Stimulated activated CD8-positive, alpha-beta memory T cell treated with anti-CD3 and anti-CD28 coated beads, Interleukin-12 subunit alpha, Interleukin-12 subunit beta, amount 100 ng/mL, for 1 hour (primary cell): ENCODE measurements at regions not wholly inside any gene's neighbourhood (a gene's known extent, or its start where the extent isn't known, plus 50 kb on each side); places are given as distances from the start of the nearest gene placed in this dataset.

ENCODE experiments used
- DNase-seq: peaks from one replicate; pipeline ENCODE4 v3.0.0-alpha.2; 2020; ENCODE audit warnings: low read depth

DNA sequence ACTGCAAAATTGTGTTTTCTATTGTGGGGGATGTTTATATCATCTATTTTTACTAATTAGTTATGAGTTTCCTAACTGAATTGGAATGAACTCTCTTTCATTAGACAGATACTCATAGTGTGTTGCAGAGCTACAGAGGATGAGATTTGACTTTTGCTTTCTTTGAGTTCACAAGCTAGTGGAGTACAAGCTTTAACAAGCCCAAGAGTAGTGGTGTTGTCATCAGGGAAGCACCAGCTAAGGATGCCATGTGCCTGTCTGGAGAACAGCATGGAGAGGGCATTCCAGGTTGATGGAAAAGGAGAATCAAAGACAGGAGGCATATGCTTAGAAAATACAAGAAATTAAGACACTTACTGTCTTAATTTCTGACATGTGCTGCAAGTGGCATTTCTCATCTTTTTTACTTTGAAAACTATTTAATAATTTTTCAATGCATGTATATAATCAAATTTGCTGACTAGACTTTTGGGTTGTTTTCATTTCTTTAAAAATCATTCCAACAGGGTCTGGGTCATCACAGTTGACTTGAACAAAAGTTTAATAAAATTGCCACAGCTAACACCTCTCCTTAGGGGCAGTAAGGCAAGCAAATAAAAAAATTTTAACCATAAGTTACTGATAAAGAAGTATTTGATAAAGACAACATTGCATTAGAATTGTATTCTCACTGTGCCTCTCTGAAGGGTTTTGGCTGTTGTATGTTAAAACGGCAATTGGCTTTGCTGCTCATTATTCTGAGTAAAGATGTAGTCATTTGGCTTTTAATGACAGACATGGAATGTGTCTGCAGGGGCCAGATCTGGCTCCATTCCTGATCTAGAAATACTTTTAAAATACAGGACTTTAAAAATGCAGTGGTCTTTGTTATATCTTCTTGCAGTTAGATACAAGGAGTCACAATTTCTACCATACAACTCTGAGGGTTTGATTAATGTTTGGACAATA, 323.7 kb upstream of the CDH11 start:
- DNase-seq = no peak

DNA sequence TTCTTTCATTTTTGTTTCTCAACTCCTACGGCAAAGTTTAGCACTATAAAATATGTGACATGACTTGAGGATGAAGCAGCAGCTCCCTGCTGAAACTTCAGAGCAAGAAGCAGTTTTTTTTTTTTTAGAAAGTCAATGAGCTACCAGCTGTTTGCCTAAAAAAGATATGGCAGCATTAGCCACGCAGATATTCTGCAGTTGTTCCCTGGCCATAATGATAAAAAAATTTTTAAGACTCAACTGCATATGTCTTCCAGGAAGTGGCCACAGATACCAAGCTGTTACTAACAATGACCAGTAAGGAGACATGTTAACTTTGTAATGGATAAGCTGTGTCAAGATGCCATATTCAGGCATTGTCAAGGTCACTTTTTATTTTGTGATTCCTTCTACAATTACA, 319.6 kb upstream of the CDH11 start:
- no peak for DNase-seq

DNA sequence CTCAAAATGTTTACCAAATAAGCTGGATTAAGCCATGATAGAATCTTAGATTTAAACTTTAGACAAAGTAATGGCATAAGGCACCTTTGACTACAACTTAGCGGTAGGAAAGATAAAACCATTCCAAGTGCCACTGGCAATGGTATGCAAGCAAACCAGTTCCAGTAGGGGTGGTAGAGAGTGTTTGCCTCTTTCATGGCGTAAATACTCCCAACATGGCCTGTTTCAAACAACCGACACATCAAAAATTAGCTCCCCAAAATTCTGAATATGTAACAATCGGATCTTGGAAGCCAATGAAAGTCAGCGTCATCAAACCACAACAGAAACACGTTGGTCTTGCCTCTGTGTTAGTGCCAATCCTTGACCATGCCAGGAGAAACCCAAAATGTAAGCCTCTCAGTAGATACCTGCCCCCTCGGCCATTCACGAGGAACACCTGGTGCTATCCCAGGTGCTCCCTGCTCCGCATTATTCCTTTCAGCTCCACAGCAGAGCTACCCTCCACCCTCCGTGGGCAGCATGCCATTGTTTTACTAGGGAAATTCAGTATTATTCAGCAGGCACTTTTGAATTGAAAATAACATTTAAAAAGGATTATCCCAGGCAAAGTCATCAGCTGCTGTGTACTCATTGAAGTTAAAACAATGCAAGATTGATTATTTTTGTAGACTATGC, 307.8 kb upstream of the CDH11 start:
- DNase-seq = no peak

DNA sequence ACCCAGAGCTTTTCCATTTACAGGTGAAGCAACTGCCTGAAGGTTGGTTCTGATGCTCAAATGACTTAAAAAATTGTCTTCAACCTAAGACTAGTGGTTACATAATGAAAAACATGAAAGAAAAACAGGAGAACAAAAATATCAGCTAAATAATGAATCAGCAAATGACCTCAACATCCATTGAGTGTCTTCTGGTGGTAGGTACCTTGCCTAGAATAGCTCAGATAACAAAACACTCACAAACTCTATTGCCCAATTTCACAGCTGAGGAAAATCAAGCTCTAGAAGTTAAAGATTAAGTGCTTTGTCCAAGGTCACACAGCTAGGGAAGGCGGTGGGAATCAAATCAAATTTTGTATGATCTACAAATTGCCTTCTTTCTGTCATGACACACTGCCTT, 304.6 kb upstream of the CDH11 start:
- no peak for DNase-seq

DNA sequence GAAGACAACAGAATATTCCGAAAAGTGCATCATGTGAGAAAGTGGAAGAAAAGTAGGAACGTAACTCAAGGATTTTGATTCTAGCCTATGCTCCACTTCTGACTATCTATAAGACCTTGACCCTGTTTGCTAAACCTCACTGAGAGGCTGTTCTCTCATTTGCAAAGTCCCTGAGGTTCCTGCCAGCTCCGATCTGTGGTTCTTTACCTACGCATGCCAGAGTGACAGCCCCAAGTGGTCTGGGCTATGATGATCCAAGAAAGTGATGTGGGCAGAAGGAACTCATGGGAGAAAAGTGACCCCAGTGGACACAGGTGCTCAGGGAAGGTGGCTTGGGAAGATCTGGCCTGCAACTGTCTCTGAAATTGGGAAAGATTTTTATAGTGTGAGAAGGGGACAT, 301.1 kb upstream of the CDH11 start:
- DNase-seq = no peak

DNA sequence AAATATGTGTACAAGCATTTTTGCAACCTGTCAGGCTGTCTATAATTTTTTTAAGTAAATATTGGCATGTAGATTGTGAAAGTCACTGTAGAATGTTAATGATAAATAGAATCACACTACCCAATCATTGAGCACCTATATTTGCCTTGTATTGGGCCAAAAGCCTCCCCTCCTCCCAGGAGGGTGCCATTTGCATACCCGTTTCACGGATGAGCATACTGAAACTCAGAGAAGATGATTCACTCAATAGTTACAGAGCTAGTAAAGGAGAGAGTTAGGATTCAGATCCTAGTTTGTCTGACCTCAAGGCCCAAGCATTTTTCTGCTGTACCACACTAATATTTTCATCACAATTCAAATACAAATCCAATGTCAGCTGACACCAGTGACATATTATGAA, 299.7 kb upstream of the CDH11 start:
- no peak for DNase-seq

DNA sequence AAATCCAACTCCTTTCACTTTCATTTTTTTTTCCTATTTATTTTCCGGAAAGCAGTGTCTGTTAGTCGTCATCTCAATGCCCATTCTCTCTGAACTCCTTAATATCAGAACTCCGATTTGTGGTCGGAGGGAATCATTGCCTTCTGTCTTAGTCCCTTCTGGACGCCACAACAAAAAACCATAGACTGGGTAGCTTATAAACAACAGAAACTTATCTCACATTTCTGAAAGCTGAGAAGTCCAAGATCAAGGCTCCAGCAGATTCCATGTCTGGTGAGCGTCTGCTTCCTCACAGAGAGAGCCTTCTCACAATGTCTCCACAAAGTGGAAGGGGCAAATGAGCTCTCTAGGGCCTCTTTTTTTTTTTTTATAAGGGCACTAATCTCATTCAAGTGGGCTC, 296.6 kb upstream of the CDH11 start:
- DNase-seq = no peak

DNA sequence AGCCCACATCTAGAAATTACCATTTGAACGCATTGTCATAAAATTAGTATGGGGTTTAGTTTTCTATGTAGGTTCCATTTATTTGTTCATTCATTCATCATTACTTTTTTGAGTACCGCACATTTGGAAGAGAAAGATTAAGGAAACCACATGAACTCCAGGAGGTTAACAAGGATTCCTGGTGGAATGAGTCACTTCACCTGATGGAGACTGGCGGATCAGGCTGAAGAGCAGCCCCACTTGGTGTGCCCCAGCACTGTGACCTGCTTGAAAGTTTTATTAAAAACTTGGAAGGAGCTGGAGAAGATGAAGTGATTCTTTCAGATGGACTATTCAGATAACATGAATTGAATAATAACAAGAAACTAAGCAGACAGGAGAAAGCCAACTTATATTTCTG, 293.6 kb upstream of the CDH11 start:
- DNase-seq = no peak

DNA sequence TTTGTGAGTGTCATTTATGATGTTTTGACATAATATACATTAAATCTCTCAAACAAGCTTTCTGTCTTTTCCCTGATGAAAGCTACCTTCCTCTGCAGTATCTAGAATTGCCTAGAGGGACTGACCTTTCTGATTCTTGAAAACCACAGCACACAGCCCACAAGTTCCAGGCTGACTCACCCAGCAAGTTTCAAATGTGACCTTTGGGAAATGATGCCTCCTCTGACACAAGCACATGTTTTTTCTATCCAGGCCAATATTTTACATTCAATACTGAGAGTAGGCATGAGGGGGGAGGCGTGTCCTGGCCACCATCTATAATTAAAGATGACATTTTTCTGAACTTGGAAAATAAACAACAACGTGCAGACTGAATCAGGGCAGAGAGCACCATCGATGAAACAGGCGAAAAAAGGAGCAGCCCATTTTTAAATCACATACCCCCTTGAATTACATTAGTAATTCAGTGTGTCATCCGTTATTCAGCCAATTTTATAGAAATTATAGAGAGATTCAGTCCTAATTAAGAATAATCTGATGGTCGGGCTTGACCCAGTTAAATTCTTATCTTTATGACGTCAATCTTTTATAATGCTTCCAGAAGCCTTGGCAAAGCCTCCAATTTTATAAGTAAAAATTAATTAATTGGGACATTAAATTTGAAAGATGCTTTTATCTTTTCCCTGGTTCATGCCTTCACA, 292.6 kb upstream of the CDH11 start:
- DNase-seq = no peak

DNA sequence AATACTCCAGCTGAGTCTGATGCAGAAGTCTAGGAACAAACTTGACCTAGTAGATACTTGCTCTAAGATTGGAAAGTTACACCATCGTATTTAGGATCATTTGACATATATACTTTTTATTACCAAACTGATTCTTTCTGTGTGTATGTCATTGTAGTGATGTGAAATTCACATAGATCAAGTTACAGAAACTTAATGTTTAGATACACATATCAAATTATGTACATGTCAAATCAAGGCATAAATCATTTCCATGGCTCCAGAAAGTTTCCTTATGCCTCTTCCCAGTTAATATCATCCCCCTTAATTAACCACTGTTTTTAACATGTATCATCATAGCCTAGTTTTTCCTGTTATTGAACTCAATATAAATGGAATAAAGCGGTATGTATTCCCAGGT, 292.0 kb upstream of the CDH11 start:
- no peak for DNase-seq

DNA sequence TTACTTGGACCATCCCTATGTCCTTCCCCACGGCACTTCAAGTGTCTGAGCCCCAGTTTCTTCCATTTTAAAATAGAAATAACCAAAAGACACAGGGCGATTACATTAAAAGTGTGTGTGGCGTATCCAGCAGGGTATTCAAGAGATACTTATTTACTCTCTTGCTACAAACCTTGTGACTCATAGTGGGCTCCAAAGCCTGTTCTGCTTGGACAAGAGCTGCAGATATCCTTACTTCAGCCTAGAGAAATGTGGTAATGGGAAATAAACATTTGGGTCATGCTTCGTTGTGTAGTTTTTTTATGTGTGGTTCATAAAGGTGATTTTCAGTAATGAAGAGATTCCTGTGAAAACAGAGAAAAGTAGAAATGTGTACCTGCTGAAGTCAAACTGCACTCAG, 288.9 kb upstream of the CDH11 start:
- no peak for DNase-seq

DNA sequence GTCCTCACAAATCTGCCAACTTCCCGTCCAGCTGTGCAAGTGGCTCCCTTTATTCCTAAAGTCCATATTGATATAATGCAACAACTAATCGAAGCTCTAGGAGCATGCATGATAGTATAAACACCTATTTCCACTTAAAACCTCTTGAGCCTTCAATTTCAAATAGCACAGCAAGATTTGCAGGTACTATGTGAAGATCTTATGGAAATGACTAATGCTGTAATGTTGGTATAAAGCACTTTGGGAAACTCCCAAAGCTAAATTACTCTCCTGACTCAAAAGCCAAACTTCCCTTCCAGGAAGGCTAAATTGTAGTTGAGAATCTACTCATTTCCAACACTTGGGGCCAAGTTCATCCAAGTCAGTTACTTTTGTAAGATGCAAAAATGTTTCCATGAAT, 287.6 kb upstream of the CDH11 start:
- no peak for DNase-seq

DNA sequence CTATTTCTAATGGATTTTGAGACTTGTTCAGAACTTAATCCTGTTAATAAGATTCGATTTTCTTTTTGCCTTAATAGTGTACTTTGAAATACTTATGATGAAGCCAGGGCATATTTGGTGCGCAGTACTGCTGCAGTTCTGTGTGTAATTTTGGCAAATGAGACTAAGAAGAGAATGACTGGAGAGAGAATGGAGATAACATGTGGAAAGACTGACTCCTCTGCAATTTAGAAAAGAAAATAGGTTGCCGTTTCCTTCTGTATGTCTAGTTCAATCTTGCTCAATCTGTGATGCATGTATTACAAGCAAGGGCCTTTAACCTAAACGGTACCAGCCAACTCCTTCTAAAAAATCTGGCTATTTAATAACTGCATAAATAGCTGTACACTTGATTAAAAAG, 285.1 kb upstream of the CDH11 start:
- DNase-seq = no peak

DNA sequence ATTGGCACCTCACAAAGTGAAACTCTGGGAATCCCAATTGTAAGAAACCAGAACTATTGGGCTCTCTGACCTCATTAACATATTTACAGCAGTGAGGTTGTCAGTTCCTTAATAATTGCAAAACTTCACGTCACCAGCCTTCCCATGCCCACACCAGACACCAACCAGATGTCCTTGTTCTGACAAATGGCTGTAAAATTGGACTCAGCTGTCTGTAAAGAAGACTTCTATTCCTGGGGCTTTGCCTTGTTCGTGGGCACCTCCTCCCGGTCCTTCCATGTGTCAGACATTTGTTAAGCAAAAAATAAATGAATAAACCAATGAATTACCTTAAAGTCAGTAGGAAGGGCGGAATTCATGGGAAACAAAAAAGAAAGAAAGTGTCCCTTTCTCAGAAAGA, 284.3 kb upstream of the CDH11 start:
- no peak for DNase-seq

DNA sequence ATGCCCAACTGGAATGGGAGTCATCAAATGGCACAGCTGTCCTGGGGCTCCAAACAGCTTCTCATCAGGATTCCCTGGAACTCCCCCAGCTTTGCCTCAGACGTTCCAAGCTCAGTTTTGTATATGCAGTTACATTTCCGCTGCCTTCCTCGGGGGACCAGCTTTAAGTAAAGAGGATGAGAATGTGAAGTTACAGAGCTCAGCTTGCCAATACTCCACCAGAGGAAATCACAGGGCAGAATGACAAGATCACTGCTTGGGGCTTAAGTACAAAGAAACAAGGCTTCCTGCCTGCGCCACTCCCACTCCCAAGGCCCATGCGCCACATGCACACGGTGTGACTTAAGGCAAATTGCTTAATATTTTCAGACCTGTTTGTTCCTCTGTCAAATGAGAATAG, 272.4 kb upstream of the CDH11 start:
- no peak for DNase-seq

DNA sequence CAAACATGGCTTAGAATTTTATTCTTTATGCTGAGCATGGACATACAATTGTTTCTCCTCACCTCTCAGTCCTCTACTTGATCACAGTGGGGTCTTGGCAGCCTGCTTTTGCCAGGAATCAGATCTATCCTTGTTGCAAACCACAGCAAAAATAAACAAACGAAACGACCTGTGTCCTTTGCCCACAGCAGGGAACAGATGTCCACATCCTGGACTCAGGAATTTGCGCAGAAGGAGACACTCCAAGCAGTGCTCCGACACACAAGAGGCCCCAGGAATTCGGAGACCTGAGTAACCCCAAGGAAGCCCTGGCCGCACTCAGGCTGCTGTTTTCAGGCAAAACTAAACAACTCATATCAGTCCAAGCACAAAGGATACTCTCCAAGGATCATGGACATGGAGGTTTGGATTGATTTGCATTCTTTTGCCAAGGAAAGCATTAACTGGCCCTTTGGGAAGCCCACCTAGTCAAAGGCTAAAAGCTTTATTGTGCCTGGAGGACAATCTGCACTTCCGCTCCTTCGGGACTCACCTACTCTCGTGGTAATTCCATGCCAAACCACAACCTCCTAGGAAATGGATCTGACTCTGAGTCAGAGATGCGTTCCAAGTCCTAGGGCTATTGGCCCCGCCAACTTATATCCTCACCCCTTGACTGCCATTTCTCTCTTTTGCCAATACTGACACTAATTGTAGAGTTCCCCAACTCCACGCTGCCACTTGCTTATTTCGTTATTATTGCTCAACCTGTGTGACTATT, 271.1 kb upstream of the CDH11 start:
- DNase-seq = no peak

DNA sequence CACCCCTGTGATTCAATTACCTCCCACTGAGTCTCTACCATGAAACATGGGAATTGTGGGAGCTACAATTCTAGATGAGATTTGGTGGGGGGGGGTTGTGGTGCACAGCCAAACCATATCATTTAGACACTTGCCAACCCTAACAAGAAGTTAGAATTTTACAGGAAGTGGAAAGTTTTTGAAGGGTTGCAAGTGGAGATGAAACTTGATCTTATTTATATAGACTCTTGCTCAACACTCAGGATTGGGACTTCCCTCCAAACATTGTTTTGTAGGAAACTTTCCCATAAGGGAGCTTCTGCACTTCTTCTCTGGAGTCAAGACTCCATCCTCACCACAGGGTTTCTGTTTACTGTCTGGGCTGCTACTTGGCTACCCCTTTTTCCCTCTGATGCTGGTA, 266.7 kb upstream of the CDH11 start:
- no peak for DNase-seq

DNA sequence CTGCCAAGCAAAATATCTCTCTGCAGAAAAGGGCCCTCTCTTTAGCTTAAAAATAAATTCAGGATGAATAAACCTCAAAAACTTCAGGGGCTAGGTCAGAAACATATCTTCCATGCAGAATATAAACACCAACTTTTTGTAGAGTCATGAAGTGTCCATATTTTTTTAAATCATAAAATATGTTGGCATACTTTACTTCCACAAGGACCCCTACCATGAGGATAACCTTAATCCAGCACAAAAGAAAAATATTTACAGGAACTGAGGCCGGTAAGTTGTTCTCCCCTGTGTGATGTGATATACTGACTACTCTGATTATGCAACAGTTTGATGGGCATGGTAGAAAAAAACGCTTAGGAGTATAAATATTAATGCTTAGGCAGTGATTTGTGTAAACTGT, 264.8 kb upstream of the CDH11 start:
- DNase-seq = no peak

DNA sequence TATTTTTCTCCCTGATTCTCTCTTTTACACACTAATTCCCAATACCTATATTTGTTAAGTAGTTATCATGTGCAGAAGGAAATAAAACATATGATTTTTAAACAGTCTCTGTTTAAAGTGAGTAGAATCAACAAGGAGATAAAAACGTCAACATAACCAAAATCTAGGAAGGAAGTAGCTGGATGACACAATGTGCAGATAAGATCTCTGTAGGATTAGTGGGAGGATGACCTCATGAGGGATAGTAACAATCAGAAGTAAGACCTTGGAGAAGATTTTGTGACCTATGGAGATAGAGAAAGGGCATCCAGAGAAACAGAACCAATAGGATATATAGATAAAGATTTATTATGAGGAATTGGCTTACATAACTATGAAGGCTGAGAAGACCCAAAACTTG, 262.6 kb upstream of the CDH11 start:
- DNase-seq = no peak

DNA sequence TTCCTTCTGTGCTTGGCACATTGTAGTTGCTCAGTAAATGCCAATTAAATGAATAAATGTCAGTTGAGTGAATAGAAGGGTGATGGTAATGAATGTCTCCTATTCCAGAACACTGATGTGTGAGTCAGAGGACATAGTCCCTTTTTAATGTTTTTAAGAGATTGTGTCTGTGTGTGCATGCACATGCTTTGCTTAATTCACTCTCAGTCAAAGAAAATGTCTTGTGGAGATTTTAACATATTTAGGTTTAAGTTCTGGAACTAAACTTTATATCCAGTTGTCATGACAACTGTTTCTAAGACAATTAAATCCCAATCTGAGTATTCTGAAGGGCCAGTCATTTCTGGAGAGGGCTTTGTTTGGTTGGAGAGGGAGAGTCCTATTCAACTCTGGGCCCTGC, 255.3 kb upstream of the CDH11 start:
- DNase-seq = no peak

DNA sequence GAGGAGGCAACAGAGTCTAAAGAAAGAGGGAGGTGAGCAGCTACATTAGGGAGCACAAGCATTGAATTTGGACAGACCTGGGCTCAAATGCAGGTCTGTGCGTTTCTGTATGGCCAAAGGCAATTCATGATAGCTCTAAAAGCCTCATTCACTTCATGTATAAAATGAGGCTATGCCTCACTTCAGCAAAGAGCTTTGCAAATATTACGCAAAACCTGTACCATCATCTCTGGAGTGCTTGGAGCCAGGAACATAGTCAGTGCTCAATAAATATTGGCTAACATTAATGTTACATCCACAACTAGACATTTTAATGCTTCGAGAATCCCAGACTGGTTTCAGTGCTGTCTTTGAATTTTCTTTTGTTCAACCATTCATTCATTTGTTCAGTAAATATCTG, 254.7 kb upstream of the CDH11 start:
- DNase-seq = no peak

DNA sequence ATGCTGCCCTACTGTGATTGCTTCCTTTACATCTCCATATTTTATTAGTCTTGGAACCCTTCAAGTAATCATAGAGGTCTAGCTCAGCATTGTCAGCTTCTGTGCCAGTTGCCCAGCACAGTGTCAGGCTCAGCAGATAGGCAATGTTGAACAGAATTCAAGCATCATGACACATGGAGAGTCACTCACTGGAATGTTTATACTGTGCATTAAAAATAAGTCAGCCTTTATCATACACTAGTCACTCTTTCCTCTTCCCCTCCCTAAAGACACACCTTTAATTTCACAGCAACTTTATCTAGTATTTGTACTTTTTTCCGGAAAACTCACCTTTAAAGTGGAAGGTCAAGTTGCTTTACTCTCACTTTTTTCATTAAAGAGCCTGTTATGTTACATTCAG, 253.8 kb upstream of the CDH11 start:
- no peak for DNase-seq
